ENCODE measurements at regions not wholly inside any gene's neighbourhood (a gene's known extent, or its start where the extent isn't known, plus 50 kb on each side); places are given as distances from the start of the nearest gene placed in this dataset.

GRCh38 chr3:107068980-107069379, 308.3 kb upstream of the CCDC54 start:
- peak; percentile 17 for DNase-seq

- no peak for DNase-seq
Measured at GRCh38 chr3:107076946-107077345, 300.3 kb upstream of the CCDC54 start.

- DNase-seq = no peak
Measured at GRCh38 chr3:107077391-107077790, 299.8 kb upstream of the CCDC54 start.

- DNase-seq = no peak
Measured at GRCh38 chr3:107082527-107082926, 294.7 kb upstream of the CCDC54 start.

- DNase-seq = no peak
Measured at GRCh38 chr3:107085261-107085660, 292.0 kb upstream of the CCDC54 start.

- DNase-seq = no peak
Measured at GRCh38 chr3:107092121-107092520, 285.1 kb upstream of the CCDC54 start.

GRCh38 chr3:107098864-107099263, 278.4 kb upstream of the CCDC54 start:
- DNase-seq = no peak

- no peak for DNase-seq
Measured at GRCh38 chr3:107100137-107100536, 277.1 kb upstream of the CCDC54 start.

- no peak for DNase-seq
Measured at GRCh38 chr3:107100573-107100972, 276.7 kb upstream of the CCDC54 start.

GRCh38 chr3:107103786-107104185, 273.5 kb upstream of the CCDC54 start:
- DNase-seq = no peak

- no peak for DNase-seq
Measured at GRCh38 chr3:107106316-107106715, 270.9 kb upstream of the CCDC54 start.

GRCh38 chr3:107106907-107107306, 270.3 kb upstream of the CCDC54 start:
- DNase-seq = no peak

GRCh38 chr3:107110596-107111305, 266.5 kb upstream of the CCDC54 start:
- DNase-seq = no peak

GRCh38 chr3:107111872-107112271, 265.4 kb upstream of the CCDC54 start:
- no peak for DNase-seq

- DNase-seq = no peak
Measured at GRCh38 chr3:107112356-107112755, 264.9 kb upstream of the CCDC54 start.

- no peak for DNase-seq
Measured at GRCh38 chr3:107116251-107116650, 261.0 kb upstream of the CCDC54 start.

- DNase-seq = no peak
Measured at GRCh38 chr3:107117156-107117555, 260.1 kb upstream of the CCDC54 start.

- peak; percentile 78 for DNase-seq
Measured at GRCh38 chr3:107117922-107118536, 259.2 kb upstream of the CCDC54 start.

GRCh38 chr3:107124885-107125284, 252.4 kb upstream of the CCDC54 start:
- no peak for DNase-seq

GRCh38 chr3:107128946-107129345, 248.3 kb upstream of the CCDC54 start:
- DNase-seq = no peak

GRCh38 chr3:107130089-107130700, 247.0 kb upstream of the CCDC54 start:
- DNase-seq = no peak

GRCh38 chr3:107132674-107133073, 244.6 kb upstream of the CCDC54 start:
- DNase-seq = no peak

- DNase-seq = no peak
Measured at GRCh38 chr3:107133891-107134290, 243.3 kb upstream of the CCDC54 start.
